Ishikawa (cell line): ENCODE measurements at regions not wholly inside any gene's neighbourhood (a gene's known extent, or its start where the extent isn't known, plus 50 kb on each side); places are given as distances from the start of the nearest gene placed in this dataset.

Experiments
- EP300 ChIP-seq: IDR thresholded peaks from 2 replicates; pipeline ENCODE4 v1.6.1; 2012; ENCODE audit warnings: borderline replicate concordance
- REST ChIP-seq: IDR thresholded peaks from 2 replicates; pipeline ENCODE4 v1.6.1; 2012; ENCODE audit warnings: low read depth, mild to moderate bottlenecking
- TEAD4 ChIP-seq: IDR thresholded peaks from 2 replicates; pipeline ENCODE4 v1.6.1; 2012
- YY1 ChIP-seq: IDR thresholded peaks from 2 replicates; pipeline ENCODE4 v1.6.1; 2012; ENCODE audit warnings: low read depth
- ZBTB7A ChIP-seq: IDR thresholded peaks from 2 replicates; pipeline ENCODE4 v1.6.1; 2012; ENCODE audit warnings: low read depth

DNA sequence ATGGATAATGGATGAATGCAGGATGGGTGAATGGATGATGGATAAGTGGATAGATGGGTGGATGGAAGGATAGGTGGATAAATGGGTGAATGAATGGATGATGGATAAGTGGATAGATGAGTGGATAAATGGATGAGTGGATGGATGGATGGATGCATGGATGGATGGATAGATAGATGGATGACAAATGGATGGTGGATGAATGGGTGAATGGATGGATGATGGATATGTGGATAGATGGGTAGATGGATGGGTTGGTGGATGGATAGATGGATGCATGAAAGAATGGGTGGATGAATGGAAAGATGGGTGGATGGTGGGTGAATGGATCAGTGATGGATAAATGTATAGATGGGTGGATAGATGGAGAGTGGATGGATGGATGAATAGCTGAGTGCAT is 564.8 kb downstream of the MIAT start:
- TF ChIP-seq REST (no peak), EP300 (no peak), ZBTB7A (no peak), TEAD4 (no peak), YY1 (no peak)
